GM18502 (cell line): ENCODE measurements at regions not wholly inside any gene's neighbourhood (a gene's known extent, or its start where the extent isn't known, plus 50 kb on each side); places are given as distances from the start of the nearest gene placed in this dataset.
A peak's percentile ranks its signal among the peaks of the same experiment; 100 is the strongest.
"Not testable (repeated sequence)": the region's sequence is repeated elsewhere in the genome, so short reads cannot be mapped to it uniquely, and the experiment has no call there.

Experiments used
- ATAC-seq: cut with Tn5 transposase; IDR thresholded peaks from one replicate; pipeline ENCODE4 v1.9.1; 2021; ENCODE audit warnings: mild to moderate bottlenecking; ENCODE audit not compliant: unreplicated experiment, poor library complexity

DNA sequence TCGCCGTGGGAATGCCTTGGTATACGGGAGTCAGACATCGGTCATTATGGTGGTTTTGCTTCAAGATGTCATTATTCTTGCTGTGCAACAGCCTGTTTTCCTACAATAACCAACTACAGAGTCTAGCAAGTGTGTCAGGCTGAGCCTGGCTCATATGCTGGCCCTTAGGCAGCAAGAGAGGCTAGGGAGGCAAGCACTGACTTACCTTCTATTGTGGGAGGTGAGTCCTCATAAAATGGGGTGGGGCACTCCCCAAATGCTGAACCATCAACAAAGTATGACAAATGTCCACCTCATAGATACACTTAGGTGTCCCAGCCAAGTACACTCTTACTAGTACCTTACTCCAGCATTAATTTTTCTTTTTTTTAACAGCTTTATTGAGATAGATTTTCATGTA, 77.0 kb upstream of the ATL2 start:
- ATAC-seq, result no peak

- ATAC-seq, result not testable (repeated sequence)
Observed at GRCh38 chr2:38451778-38452177, 74.7 kb upstream of the ATL2 start.

DNA sequence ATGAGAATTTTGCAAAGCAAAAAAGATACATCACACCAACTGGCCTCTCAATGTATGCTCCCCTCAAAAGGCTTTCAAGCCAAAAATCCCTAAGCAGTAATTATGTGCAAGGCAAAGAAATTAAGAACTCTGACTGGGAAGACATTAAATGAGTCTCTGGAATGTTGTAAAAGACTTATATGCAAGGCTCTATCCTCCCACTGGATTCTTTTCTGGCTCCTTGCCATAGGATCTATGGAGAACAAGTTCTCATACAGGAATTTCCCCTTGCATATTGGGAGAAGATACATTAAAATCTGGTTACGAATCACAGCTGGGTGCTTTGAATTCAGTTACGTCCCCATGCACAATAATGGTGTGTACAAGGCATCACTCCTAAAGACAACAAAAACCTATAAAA, 73.4 kb upstream of the ATL2 start:
- ATAC-seq, result no peak

GRCh38 chr2:38448692-38449410, 71.8 kb upstream of the ATL2 start:
- ATAC-seq, result no peak

DNA sequence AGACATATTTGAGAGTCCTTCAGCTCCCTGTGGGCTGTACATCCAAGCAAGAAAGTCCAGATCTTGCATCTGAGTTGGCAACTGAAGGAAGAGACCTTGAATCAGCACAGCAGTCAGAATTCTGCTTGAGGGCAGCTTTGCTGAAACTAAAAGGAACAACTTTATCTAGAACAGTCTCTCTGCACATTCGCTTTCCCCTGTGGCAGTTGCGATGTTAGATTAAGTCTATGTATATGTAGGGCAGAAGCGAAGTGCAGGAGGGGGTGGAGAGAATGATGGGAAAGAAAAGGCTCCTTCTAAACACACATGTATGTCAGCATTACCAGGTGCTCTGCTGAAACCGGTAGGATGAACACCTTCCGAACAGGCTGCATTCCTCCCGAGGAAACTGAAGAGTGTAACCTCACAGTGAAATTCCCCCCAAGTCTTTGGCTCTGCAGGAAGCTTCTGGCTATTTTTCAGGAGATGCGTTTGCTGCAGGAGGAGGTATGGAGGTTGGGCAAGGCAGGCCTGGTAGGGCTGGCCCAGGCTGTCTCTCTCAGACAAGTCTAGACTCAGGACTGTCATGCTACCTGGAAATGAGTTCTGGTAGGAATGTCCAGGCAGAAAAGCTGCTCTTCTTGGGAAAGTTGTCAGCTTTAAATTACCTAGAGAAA, 70.0 kb upstream of the ATL2 start:
- ATAC-seq, result no peak

DNA sequence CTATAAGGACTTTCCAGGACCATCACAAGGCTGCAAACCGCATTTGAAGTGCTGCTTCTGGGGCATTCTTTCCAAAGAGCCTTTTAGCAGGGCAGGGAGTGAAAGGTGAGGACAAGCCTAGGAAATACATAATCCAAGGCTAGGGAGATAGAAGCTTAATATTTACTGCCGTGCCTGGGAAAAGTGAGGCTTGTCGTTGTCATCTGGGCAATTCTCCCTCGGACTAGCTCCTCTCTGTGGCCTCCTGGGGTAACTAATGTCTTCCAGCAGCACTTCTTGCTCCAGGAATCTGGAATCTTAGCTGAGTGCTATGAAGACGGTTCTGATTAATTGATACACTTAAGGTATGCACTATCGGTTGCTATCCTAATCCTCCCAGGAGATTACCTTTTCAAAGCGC, 69.3 kb upstream of the ATL2 start:
- no peak for ATAC-seq

DNA sequence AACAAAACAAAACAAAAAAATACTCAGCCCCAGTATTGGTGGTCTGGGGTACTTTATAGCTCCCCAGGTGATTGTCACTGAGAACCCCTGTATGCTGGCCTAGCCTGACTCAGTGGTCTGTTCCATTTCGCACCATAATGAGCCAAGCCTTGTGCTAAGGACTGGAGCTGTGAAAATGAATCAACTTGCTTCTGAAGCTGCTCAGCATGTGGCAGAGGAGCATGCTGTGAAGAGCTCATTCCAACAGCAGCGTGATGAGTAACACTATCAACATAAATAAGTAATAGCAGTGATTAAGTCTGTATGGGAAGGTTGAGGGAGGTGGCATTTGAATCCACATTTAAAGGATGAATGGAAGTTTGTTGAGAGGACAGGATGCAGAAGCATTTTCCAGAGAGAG, 67.2 kb upstream of the ATL2 start:
- ATAC-seq, result no peak

- no peak for ATAC-seq
Observed at GRCh38 chr2:38442643-38443541, 65.8 kb upstream of the ATL2 start.

GRCh38 chr2:38441346-38441745, 64.3 kb upstream of the ATL2 start:
- no peak for ATAC-seq

DNA sequence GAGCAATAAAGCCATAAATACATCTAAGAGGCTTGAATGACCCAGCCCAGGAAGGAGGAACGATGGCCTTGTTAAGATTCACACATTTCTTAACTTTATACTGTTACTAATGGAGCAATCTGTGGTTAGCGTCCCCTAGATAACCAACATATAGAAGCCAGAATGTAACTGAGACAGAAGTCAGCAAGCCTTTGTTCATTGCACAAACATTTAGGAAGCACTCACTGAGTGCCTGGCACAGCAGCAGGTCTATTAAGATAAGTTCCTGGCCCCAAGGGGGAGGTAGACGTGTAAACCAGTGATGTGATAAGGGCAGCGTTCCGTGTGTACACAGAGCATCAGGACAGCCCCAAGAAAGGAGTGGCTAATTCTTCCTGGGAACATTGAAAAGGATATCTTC, 63.6 kb upstream of the ATL2 start:
- no peak for ATAC-seq

GRCh38 chr2:38439863-38440262, 62.8 kb upstream of the ATL2 start:
- ATAC-seq, result no peak

DNA sequence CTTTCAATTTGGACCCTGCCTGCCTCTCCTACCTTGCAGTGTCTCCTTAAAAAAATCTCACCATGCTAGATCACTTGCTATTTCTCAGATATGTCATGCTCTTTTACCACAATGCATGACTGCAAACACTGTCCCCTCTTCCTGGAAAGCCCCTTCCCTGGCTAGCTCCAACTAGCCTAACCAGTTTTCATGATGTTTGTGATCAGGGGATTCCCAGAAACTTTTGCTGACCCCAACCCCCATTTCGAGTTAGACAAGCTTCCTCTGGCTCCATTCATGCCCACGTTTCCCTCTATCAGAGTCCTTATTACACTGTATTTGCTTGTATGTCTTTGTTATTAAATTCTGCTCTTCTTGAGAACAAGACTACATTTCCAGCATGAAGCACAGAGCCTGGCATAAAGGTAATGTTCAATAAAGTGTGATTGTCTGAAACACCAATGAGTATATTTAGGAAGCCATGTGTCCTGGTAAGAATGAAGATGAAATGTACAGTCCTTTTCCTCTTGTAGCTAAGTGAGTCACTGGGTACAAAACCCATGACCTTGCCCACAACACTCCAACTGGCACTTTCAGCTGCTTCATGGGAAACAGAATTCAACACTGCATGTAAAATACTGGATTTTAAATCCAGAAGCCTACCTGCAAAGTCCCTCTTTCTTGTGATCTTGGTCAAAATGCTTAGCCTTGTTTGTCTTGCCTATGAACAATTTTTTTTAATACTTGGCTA, 62.0 kb upstream of the ATL2 start:
- ATAC-seq, result peak; percentile 77

DNA sequence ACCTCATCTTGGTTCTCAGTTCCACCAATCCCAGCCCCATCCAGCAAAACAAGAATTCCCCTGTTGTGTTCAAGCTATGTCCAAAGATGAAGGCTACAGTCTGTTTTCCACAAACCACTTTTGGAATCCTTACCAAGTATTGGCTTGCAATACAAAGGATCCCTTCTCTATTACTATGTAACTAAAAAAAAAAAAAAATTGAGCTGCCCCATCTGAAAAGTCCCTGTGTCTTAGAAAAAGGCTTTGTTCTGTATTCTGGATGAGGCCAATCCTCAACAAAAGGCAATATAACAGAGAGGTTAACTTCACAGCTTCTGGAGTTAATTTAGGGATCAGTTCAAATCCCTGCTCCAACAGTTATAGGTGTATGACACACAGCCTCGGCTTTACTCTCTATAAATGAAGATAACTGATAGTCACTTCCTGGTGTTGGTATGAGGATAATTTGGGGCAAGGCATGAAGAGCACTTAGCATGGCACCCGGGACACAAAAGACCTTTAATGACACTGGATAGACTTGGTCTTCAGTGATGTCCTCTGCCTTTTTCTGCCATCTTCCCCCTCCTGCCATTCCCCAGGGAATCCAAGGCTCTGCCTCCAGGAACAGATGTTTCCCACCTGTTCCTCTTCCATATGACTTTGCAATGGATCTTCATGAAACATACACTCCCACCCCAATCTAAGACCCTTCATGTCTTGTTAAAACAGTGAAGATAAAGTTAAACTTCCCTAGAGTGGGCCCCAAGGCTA, 61.2 kb upstream of the ATL2 start:
- peak; percentile 13 for ATAC-seq

DNA sequence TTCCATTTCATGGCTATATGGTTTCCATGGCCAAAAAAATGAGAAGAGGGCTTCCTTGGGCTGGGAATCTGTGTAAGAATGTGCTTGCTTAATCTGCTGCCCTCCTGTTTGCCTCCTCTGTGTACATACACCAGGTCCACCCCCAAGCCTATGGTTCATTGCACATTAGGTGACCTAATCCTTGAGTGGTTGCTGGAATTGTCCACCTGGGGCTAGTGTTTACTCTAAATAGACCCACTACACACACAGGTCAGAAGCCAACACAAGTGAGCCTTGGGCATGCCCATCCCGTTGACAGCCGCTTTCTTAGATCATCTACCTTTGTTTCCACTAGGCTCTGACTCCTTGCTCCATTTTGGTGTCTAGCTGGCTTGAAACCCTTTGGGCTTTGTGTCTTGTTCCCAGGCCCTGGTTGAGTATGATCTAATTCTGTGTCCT, 59.2 kb upstream of the ATL2 start:
- no peak for ATAC-seq

DNA sequence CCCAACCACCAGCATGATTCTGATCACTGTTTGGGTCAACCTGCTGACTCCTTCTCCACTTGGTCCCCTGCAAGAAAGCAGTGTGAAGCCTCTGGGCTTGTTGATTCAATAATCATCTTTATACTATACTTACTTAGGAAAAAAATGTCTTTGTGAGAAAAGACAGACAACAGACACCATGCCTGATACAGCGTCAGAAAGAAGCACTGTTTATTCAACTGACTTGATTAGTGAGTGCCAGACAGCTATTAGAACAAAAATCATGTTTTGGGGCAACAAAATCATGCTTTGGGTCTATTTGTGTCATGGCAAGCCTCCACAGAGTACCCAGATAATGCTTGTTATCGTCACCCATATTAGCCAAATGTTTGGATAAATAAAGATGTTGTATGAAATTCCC, 58.7 kb upstream of the ATL2 start:
- no peak for ATAC-seq

DNA sequence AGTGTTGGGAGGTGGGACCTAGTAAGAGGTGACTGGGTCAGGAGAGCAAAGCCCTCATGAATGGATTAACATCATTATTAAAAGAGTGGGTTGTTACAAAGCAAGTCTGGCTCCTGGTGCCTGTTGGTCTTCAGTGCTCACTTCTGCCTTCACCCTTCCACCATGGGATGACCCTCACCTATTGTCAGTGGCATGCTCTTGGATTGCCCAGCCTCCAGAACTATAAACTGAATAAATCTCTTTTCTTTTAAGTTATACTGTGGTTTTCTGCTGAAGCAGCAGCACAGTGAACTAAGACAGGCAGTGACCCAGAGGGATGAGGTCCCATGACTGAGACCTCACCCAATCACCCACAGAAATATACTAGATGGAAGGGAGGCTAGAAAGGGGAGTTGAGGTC, 57.5 kb upstream of the ATL2 start:
- ATAC-seq, result no peak

DNA sequence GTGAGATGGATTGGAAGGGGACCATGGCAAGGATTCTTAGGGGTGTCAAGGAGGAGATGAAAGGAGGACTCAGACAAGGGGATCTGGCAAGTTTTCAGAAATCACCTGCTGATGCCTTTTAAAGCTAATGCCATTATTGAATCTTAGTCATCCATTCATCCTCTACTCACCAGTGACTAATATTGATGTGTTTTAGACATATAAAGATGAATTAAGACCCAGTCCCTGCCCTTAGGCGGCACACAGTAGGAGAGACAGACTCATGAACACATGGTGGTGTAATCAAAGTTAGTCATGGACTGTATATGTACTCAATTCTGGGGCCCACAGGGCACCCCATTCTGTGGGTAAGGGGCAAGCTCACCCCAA, 56.5 kb upstream of the ATL2 start:
- no peak for ATAC-seq

DNA sequence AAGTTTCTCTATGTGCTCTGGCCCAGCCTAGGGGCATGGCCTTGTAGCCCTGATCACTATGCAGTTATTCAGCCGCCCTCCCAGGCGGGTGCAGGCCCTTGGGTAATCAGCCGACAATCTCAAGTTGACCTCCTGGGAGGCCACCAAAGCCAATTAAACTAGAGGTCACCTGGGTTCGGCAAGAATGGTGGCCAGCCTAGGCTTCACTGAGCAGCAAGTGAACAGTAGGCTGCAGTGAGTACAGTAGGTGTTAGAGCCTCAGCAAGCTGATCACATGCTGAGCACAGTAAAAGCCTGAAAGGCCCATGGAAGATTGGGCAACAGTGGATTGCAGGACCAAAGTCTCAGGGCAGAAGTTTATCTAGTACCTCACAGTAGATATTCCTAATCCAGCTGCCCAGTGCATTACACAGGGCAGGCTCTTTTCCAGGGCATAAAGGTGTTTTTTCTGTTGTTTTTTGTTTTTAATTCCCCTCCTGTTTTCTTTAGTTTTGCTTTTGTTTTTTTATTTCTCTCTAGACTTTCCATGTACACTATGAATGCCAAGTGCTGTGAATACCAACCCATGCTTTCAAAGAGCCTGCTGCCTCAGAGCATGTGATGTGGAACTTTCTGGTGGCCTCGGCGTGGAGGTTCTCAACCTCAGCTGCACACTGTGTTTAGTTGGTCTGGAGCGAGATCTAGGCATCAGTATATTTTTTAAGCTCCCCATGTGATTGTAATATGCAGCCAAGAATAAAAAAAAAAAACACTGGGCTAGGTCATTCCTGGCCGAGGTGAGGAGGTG, 55.9 kb upstream of the ATL2 start:
- no peak for ATAC-seq

GRCh38 chr2:38430597-38431207, 53.6 kb upstream of the ATL2 start:
- ATAC-seq, result no peak
